IMR-90 (cell line): ENCODE measurements at regions not wholly inside any gene's neighbourhood (a gene's known extent, or its start where the extent isn't known, plus 50 kb on each side); places are given as distances from the start of the nearest gene placed in this dataset.

Source experiments
- ATAC-seq: fragments of 200-7000 bp; cut with Tn5 transposase; 2 replicates; pipeline ENCODE4 v1.9.1; 2020; ENCODE audit warnings: low read depth, mild to moderate bottlenecking, moderate library complexity
- BruUV-seq: library from RNA; stranded (reverse); fragments of 400-500 nt; replicated peaks from 2 replicates; lab custom pipeline; 2021; lab: Mats Ljungman, UMichigan
- CTCF ChIA-PET: fragments of 300-600 bp; formaldehyde crosslinking; extraction: SDS; loops from one replicate; lab custom pipeline; 2021; ENCODE audit warnings: antibody characterized with exemption; lab: Yijun Ruan, JAX
- POLR2A ChIA-PET: fragments of 300-600 bp; sonication (Branson Sonifier 250); formaldehyde crosslinking; loops from one replicate; lab custom pipeline; 2022; ENCODE audit warnings: antibody characterized with exemption; ENCODE audit not compliant: unreplicated experiment; lab: Charles Lee
- DNase-seq: peaks from one replicate; pipeline ENCODE4 v3.0.0; 2013
- H2AFZ ChIP-seq: replicated peaks from 2 replicates; pipeline ENCODE3; 2013; ENCODE audit warnings: low read length, mild to moderate bottlenecking; ENCODE audit not compliant: poor library complexity
- H2AK5ac ChIP-seq: 2 replicates; pipeline ENCODE4 v1.6.1; 2013; ENCODE audit warnings: low read depth, low read length, inconsistent platforms
- H2AK9ac ChIP-seq: replicated peaks from 2 replicates; pipeline ENCODE3; 2013; ENCODE audit warnings: mild to moderate bottlenecking, low read depth, low read length, moderate library complexity; ENCODE audit not compliant: poor library complexity
- H2BK120ac ChIP-seq: 2 replicates; pipeline ENCODE4 v1.6.1; 2013; ENCODE audit warnings: low read depth, low read length, inconsistent platforms
- H2BK15ac ChIP-seq: 3 replicates; pipeline ENCODE4 v1.6.1; 2013; ENCODE audit warnings: low read depth, low read length, inconsistent platforms
- H2BK20ac ChIP-seq: 2 replicates; pipeline ENCODE4 v1.6.1; 2013; ENCODE audit warnings: low read depth, mild to moderate bottlenecking, inconsistent platforms, low read length, moderate library complexity
- H2BK5ac ChIP-seq: 2 replicates; pipeline ENCODE4 v1.6.1; 2013; ENCODE audit warnings: mild to moderate bottlenecking, low read depth, low read length, inconsistent platforms; ENCODE audit not compliant: poor library complexity, severe bottlenecking
- H3K14ac ChIP-seq: replicated peaks from 2 replicates; pipeline ENCODE4 v1.6.1; 2013; ENCODE audit warnings: low read depth, low read length, inconsistent platforms
- H3K18ac ChIP-seq: 2 replicates; pipeline ENCODE4 v1.6.1; 2013; ENCODE audit warnings: low read depth, low read length, control low read depth
- H3K23ac ChIP-seq: 2 replicates; pipeline ENCODE4 v1.6.1; 2013; ENCODE audit warnings: low read depth, low read length, inconsistent platforms
- H3K27ac ChIP-seq: 2 replicates; pipeline ENCODE4 v1.5.1; 2013; ENCODE audit warnings: mild to moderate bottlenecking, control low read depth, low read length; ENCODE audit not compliant: insufficient read depth
- H3K27me3 ChIP-seq: 2 replicates; pipeline ENCODE4 v1.6.1; 2013; ENCODE audit warnings: low read length; ENCODE audit not compliant: control insufficient read depth, insufficient read depth
- H3K36me3 ChIP-seq: 2 replicates; pipeline ENCODE4 v1.6.1; 2013; ENCODE audit warnings: low read length, mixed read lengths; ENCODE audit not compliant: control insufficient read depth, insufficient read depth
- H3K4ac ChIP-seq: 2 replicates; pipeline ENCODE4 v1.6.1; 2013; ENCODE audit warnings: low read depth, low read length, inconsistent platforms
- H3K4me1 ChIP-seq: 2 replicates; pipeline ENCODE4 v1.6.1; 2013; ENCODE audit warnings: low read length, mixed read lengths; ENCODE audit not compliant: control insufficient read depth, insufficient read depth
- H3K4me2 ChIP-seq: 2 replicates; pipeline ENCODE4 v1.6.1; 2013; ENCODE audit warnings: low read depth, mild to moderate bottlenecking, control low read depth, low read length, moderate library complexity
- H3K4me3 ChIP-seq: 2 replicates; pipeline ENCODE4 v1.5.1; 2013; ENCODE audit warnings: low read depth, mild to moderate bottlenecking, control low read depth, low read length, moderate library complexity; ENCODE audit not compliant: insufficient read depth
- H3K56ac ChIP-seq: 2 replicates; pipeline ENCODE4 v1.6.1; 2013; ENCODE audit warnings: low read length, inconsistent platforms; ENCODE audit not compliant: insufficient read depth; ENCODE audit errors: extremely low read depth
- H3K79me1 ChIP-seq, 2 experiments: 2 replicates each; pipeline ENCODE4 v1.6.1; 2013; ENCODE audit warnings: low read length in 2 of 2, inconsistent platforms in 1 of 2, low read depth in 1 of 2
- H3K9ac ChIP-seq: 2 replicates; pipeline ENCODE4 v1.6.1; 2013; ENCODE audit warnings: low read depth, low read length, control low read depth
- H3K9me1 ChIP-seq: 2 replicates; pipeline ENCODE4 v1.6.1; 2013; ENCODE audit warnings: low read length, inconsistent platforms; ENCODE audit not compliant: insufficient read depth
- H3K9me3 ChIP-seq: 2 replicates; pipeline ENCODE4 v1.6.1; 2013; ENCODE audit warnings: low read length; ENCODE audit not compliant: control insufficient read depth, insufficient read depth
- H4K20me1 ChIP-seq: 2 replicates; pipeline ENCODE4 v1.6.1; 2013; ENCODE audit warnings: low read length, inconsistent platforms; ENCODE audit not compliant: insufficient read depth
- H4K5ac ChIP-seq: 2 replicates; pipeline ENCODE4 v1.6.1; 2013; ENCODE audit warnings: mild to moderate bottlenecking, low read depth, low read length, control low read depth
- H4K8ac ChIP-seq, 2 experiments: 2 replicates each; pipeline ENCODE4 v1.6.1; 2013; ENCODE audit warnings: low read depth in 2 of 2, low read length in 2 of 2, control low read depth in 1 of 2, inconsistent platforms in 1 of 2
- H4K91ac ChIP-seq: 2 replicates; pipeline ENCODE4 v1.6.1; 2013; ENCODE audit warnings: low read depth, low read length, inconsistent platforms; ENCODE audit not compliant: insufficient read depth
- CEBPB ChIP-seq: IDR thresholded peaks from 2 replicates; pipeline ENCODE4 v1.6.1; 2012; ENCODE audit warnings: low read depth, low read length, improper control_type of control experiment
- CHD1 ChIP-seq: IDR thresholded peaks from 2 replicates; pipeline ENCODE4 v1.6.1; 2012; ENCODE audit warnings: low read depth, low read length, improper control_type of control experiment
- ELK1 ChIP-seq: fragments of 150-350 bp; IDR thresholded peaks from 2 replicates; pipeline ENCODE4 v1.6.1; 2016; ENCODE audit warnings: low read depth, mild to moderate bottlenecking, low read length, moderate library complexity, borderline replicate concordance
- MAZ ChIP-seq: IDR thresholded peaks from 2 replicates; pipeline ENCODE4 v1.6.1; 2012; ENCODE audit warnings: low read depth, mild to moderate bottlenecking, low read length, improper control_type of control experiment, moderate library complexity, borderline replicate concordance
- MXI1 ChIP-seq: IDR thresholded peaks from 2 replicates; pipeline ENCODE4 v1.6.1; 2012; ENCODE audit warnings: low read depth, mild to moderate bottlenecking, low read length, moderate library complexity, borderline replicate concordance
- NFE2L2 ChIP-seq: fragments of 150-350 bp; IDR thresholded peaks from 2 replicates; pipeline ENCODE4 v1.6.1; 2016; ENCODE audit warnings: low read depth, mild to moderate bottlenecking, low read length
- RAD21 ChIP-seq: IDR thresholded peaks from 2 replicates; pipeline ENCODE4 v1.6.1; 2012; ENCODE audit warnings: low read length, improper control_type of control experiment
- RFX5 ChIP-seq: IDR thresholded peaks from 2 replicates; pipeline ENCODE4 v1.8.0; 2012; ENCODE audit warnings: low read depth, mild to moderate bottlenecking, low read length, moderate library complexity
- SMC3 ChIP-seq: fragments of 150-350 bp; IDR thresholded peaks from 2 replicates; pipeline ENCODE4 v1.6.1; 2016; ENCODE audit warnings: low read depth, mild to moderate bottlenecking, antibody characterized with exemption, low read length, moderate library complexity
- WGBS, 2 experiments: methylation state at CpG; one replicate each; pipeline versions ENCODE4 v1.1.5 to v1.1.7; 2013; ENCODE audit warnings: missing lambda C conversion rate in 2 of 2; ENCODE audit not compliant: insufficient read length in 1 of 2; ENCODE audit errors: extremely low coverage in 2 of 2; 5-methylcytosine and 5-hydroxymethylcytosine counted together
- dilution Hi-C: fragments of 300-500 bp; cut with HindIII; formaldehyde crosslinking; loops from one replicate; pipeline ENCODE4 v1.14.3; 2018; ENCODE audit warnings: low sequenced_read_pairs; ENCODE audit not compliant: unreplicated experiment
- in situ Hi-C: fragments of 300-500 bp; cut with MboI; formaldehyde crosslinking; loops from 3 replicates; pipeline ENCODE4 v1.14.3; 2019; ENCODE audit warnings: low sequenced_read_pairs, inconsistent platforms, mixed read lengths
- intact Hi-C: fragments of 100-400 bp; cut with micrococcal nuclease; formaldehyde crosslinking; loops from 2 replicates; pipeline ENCODE4 v1.10.0; 2022

GRCh38 chr13:59279576-59279975 is 884.2 kb downstream of the DIAPH3 start:
- Histone ChIP-seq H3K18ac (no peak overlapping the region), H2AFZ (no peak overlapping the region), H3K4ac (no peak overlapping the region), H2BK120ac (no peak overlapping the region), H3K23ac (no peak overlapping the region), H3K79me1 (no peaks in the 10 kb centered on the region), H3K27ac (no peak overlapping the region), H2BK5ac (no peak overlapping the region), H2BK20ac (no peak overlapping the region), H2BK15ac (no peak overlapping the region), H3K4me1 (no peaks in the 10 kb centered on the region), H2AK5ac (no peak overlapping the region), H3K9ac (no peak overlapping the region), H3K9me3 (no peaks in the 10 kb centered on the region), H3K4me3 (no peak overlapping the region), H3K14ac (no peak overlapping the region), H3K36me3 (no peaks in the 10 kb centered on the region), H4K20me1 (no peaks in the 10 kb centered on the region), H2AK9ac (no peak overlapping the region), H4K91ac (no peak overlapping the region), H3K9me1 (no peaks in the 10 kb centered on the region), H4K8ac (no peak overlapping the region), H4K5ac (no peak overlapping the region), H3K27me3 (no peaks in the 10 kb centered on the region), H3K4me2 (no peak overlapping the region), H3K56ac (no peak overlapping the region)
- POLR2A ChIA-PET, result no interaction called here
- CTCF ChIA-PET, result no interaction called here
- TF ChIP-seq RAD21 (no peak), CEBPB (no peak), ELK1 (no peak), RFX5 (no peak), MXI1 (no peak), NFE2L2 (no peak), SMC3 (no peak), MAZ (no peak), CHD1 (no peak)
- ATAC-seq, result no peak
- intact Hi-C loops (no loop called here), in situ Hi-C loops (no loop called here), dilution Hi-C loops (no loop called here)
- BruUV-seq, result no TSS peak
- DNase-seq, result no peak
- no CpG with 5 or more reads among the region's 3 CpGs for WGBS, 2 experiments
